HG03469 (cell line): ENCODE measurements at regions not wholly inside any gene's neighbourhood (a gene's known extent, or its start where the extent isn't known, plus 50 kb on each side); places are given as distances from the start of the nearest gene placed in this dataset.
"Not testable (repeated sequence)": the region's sequence is repeated elsewhere in the genome, so short reads cannot be mapped to it uniquely, and the experiment has no call there.

ENCODE experiments used
- ATAC-seq: cut with Tn5 transposase; IDR thresholded peaks from one replicate; pipeline ENCODE4 v1.9.1; 2021; ENCODE audit warnings: mild to moderate bottlenecking, moderate library complexity, moderate number of reproducible peaks; ENCODE audit not compliant: unreplicated experiment

DNA sequence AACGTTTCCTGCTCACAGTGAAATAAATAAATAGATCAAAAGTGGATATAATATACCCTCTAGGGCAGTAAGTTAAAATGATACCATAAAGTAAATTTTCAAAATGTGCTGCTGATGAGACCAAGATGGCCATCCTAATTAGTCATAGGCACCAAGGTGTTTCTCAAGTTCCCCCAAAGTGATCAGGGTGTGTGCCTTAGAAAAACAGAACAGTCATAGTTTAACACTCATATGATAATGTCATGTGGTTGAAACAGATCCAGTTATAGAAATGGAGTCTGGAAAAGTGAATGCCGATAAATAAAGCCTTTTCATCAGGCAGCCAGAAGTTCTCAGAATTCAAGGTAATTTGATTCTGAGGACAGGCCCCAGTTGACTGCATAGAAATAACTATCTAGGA, 161.5 kb upstream of the CDKN2B start:
- no peak for ATAC-seq

DNA sequence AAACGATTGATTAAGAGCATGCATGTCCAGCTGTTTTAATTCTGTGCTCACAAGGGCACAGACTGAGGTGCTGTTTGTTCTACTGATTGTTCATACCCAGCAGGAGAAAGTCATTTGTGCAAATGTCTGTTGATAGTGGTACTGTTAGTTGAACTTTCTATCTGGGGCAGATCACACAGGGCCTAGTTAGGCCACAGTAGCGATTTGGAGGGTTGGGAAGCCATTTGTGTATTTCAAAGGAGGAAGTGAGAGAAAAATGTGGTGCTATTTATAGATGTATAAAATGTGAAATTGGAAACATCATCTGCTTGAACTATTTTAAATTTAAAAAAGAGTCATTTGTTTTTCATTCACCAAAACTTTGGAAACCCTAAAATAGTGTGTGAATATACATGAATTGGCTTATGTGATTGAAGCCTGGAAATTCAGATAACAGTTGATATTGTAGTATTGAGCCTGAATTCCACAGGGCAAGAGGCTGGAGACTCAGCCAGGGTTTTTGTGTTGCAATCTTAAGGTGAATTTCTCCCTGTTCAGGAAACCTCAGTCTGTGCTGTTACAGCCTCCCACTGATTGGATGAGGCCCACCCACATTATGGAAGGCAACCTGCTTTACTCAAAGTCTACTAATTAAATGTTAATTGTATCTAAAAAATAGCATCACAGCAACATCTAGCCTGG, 162.0 kb upstream of the CDKN2B start:
- no peak for ATAC-seq

DNA sequence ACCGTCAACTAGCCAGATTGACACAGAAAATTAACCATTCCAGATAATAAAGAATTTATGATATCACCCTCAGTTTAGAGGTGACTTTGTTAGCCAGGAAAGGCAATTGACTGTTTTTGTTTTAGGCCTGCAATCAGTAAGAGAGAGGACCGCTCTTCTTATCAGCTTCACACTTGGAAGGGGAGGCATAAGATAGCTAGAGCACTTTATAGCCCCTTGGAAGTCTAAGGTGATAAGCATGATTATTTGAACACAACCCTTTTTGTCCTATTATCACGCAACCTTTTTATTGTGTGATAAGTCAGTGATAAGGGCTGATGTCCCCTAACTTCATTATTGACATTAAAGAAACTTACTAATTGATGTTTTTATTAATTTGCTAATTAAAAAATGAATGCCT, 162.6 kb upstream of the CDKN2B start:
- ATAC-seq, result no peak

DNA sequence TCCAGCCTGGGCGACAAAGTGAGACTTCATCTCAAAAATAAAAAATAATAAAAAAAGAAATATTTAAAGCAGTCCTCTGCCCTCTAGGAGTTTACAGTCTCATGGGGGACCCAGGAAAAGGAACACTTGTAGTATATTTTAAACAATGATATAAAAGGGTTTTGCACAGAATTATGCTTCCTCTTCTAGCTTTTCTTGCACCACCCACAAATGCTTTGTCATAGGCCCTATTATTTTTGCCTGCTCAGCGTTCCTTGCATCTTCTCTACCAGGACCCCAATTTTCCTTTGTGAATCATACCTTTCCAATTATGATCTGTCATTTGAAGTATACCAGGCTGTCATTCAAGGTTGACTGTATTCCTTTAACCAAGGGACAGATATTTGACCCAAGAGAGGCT, 164.8 kb upstream of the CDKN2B start:
- no peak for ATAC-seq

DNA sequence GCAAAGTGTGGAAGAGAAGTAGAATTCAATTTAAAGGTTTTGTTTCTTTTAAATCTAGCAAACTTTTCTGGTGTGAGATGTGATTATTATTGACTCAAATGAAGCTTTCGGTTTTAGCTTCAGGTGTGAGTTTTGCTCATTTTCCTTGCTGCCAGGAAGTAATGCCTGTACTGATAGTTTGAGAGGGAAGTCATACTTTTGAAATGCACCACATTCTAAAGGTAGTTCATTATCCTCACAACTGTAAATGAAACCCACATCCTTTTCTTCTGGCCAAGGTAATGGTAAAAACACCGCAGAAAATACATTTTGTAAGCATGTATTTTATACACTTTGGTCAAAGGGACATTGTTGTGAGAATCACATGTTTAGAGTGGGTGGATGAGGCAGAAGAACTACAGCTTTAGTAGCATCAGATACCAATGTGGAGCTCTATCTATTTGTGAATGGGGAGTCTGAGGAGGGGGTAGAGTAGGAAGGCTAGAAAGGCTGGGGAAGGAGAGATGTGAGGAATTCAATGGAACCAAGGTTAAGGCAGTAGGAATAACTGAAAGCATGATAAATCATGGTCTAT, 167.0 kb upstream of the CDKN2B start:
- peak; percentile 68 for ATAC-seq

DNA sequence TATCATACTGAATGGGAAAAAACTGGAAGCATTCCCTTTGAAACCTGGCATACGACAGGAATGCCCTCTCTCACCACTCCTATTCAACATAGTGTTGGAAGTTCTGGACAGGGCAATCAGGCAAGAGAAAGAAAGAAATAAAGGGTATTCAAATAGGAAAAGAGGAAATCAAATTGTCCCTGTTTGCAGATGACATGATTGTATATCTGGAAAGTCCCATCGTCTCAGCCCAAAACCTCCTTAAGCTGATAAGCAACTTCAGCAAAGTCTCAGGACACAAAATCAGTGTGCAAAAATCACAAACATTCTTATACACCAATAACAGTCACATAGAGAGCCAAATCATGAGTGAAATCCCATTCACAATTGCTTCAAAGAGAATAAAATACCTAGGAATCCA, 171.9 kb upstream of the CDKN2B start:
- ATAC-seq, result not testable (repeated sequence)

DNA sequence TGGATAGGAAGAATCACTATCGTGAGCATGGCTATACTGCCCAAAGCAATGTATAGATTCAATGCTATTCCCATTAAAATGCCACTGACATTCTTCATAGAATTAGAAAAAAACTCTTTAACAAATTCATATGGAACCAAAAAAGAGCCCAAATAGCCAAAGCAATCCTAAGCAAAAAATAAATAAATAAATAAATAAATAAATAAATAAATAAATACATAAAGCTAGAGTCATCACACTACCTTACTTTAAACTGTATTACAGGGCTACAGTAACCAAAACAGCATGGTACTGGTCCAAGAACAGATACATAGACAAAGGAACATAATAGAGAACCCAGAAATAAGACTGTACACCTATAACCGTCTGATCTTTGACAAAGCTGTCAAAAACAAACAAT, 180.4 kb upstream of the CDKN2B start:
- no peak for ATAC-seq

DNA sequence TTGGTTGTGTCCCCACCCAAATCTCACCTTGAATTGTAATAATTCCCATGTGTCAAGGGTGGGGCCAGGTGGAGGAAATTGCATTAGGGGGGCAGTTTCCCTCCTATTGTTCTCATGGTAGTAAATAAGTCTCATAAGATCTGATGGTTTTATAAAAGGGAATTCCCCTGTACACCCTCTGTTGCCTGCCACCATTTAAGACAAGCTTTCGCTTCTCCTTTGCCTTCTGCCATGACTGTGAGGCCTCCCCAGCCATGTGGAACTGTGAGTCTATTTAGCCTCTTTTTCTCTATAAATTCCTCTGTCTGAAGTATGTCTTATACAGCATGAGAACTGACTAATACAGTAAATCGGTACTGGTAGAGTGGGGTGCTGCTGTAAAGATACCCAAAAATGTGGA, 187.9 kb upstream of the CDKN2B start:
- peak; percentile 92 for ATAC-seq

DNA sequence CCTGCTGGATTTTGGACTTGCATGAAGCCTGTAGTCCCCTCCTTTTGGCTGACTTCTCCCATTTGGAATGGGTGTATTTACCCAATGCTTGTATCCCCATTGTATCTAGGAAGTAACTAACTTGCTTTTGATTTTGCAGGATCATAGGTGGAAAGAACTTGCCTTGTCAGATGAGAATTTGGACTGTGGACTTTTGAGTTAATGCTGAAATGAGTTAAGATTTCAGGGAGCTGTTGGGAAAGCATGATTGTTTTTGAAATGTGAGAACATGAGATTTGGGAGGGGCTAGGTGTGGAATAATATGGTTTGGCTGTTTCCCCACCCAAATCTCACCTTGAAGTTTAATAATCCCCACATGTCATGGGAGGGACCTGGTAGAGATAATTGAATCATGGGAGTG, 189.6 kb upstream of the CDKN2B start:
- ATAC-seq, result no peak

DNA sequence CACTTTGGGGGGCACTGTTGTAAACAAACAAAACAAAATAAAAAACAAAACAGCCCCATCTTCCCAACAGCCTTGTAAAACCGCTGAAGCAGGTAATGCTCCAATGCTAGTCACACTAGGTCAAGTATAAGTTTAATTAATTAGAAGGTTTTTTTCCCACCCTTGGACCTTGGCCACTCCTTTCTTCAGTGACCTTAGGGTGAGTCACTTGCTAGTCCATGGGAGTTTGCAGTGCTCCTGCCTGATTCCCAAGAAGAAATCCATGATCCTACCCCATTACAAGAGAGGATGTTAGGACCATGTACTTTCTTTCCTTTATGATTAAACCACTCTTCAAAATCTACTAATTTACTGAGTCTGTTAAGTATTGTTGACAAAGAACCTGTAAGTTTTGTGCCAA, 192.2 kb upstream of the CDKN2B start:
- ATAC-seq, result no peak

DNA sequence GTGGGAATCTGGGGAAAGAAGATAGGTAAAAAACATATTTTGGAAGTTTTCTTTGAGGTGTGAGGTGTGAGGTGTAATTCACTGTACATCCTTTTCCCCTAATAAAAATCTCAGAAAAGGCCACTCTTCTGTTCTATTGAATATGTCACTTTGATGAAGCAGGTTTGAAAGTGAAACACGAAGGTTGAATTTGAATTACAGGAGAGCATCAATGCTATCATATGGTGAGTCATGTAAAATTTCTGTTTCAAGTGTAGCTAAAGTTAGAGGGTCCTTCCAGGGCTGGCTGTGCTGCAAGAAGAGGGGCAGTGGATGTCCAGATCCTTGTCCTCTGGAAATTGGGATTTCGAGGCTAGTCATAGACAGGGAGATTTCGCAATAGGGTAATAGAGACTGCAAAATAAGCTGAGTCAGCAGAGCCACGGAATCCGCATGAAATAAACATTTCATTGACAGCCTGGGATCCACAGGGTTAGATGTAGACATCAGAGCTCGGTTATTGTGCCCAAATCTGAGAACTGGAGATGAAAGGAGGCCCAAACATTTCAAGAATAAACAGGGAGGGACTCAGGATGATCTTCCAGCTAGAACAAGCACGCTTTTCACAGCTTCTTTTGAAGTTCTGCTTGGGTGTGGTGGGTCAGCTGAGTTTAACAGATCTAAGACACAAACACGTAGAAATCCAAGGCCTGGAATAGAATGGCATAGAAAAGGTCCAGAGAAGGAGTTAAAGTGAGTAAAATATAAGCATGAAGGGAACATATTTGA, 194.4 kb upstream of the CDKN2B start:
- no peak for ATAC-seq

DNA sequence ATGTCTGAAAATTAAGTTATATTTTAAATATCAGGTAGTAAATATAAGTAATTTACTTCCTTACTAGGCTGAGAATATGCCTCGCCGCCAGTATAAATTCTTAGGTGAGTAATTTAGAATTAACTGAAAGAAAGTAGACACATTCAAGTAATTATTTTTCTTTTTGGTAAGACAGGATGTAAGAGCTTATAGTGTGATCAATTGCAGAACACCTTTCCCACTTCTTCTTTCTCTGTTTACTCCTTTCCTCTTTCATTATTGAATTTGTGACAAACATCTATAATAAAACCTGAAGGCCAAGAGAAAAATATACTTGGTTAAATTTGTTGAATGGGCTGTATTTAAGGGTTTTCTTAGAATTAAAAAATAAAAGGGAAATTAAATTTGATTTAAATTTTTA, 195.1 kb upstream of the CDKN2B start:
- ATAC-seq, result no peak

DNA sequence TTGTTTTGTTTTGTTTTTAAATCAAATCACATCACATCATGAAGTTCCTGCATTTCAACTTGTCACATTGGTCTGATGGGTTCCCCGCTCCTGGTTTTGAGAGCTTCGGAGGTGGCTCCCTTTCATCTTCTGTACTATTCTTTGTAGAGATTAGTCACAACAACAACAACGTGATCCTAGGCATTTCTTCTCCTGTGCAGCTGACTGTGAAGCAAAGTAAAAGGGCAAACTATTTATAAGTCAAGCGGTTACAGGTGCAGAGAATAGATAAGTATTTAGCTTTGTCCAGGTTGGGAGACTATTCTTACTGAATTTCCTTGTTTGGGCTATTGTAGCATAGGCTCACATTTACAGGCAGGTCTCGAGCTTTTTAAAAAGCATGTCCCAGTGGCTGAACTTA, 197.7 kb upstream of the CDKN2B start:
- ATAC-seq, result no peak

DNA sequence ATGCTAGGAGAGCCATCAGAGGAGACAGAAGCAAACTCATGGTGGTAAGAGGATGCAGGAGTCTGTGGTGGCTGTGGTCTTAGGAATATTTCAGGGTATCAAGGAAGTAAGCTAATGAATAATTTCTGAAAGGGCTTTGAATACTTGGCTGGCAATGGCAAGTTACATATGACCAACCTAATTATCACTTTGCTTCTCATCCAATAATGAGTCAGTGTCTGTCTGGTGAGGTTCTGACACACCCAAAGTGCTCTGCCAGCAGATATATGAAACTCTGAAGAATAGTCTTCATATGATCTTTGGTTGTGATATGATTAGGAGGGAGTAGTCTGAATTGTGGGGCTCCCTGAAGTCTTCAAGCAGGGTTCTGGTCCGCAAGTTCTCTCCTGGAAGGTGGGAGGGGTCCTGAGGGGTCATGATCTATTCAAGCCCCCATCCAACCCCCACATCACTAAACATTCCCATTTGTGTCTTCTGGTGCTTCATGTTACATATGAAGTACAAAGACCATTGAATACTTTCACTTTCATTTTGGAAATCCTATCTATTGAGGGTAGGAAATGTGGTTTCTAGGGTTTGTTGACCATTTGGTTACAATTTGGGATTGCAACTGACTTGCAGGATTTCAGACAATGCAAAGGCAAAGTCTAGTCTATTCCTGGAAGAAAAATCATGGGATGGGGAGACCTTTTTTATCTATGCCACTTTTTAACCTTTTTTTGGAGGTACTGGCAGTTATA, 199.9 kb upstream of the CDKN2B start:
- no peak for ATAC-seq

DNA sequence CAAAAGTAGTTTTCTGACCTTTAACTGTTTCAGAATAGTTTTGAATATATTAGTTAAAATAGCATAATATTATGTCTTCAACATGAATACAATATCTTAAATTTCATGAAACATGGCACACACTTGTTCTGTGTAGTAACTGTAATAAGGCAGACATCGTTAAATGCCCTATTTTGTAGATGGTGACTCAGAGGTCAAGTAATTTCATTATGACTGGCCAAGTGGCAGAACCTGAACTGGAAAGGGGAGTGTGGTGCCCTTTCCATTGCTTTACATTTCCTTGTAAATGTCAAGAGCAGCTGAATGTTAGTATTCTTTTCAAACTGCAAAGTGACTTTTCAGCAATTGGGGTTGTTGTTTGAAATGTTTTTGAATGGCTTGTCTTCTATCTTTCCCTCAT, 201.2 kb upstream of the CDKN2B start:
- ATAC-seq, result no peak

DNA sequence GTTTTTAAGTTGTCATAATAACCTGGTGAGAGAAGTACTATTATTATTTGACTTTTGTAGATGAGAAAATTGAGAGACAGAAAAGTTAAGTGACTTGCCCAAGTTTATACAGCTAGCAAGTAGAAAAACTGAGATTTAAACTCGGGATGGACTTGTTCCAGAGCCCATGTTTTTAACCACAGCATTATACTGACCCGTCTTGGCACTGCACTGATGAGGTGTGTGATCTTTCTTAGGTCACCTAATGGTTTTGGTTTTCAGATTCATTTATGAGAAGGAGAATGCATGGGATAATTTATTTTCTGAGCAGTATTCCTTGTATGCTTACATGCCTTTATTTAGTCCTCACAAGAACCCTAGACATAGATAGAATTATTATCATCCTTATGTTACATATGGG, 201.8 kb upstream of the CDKN2B start:
- ATAC-seq, result no peak

DNA sequence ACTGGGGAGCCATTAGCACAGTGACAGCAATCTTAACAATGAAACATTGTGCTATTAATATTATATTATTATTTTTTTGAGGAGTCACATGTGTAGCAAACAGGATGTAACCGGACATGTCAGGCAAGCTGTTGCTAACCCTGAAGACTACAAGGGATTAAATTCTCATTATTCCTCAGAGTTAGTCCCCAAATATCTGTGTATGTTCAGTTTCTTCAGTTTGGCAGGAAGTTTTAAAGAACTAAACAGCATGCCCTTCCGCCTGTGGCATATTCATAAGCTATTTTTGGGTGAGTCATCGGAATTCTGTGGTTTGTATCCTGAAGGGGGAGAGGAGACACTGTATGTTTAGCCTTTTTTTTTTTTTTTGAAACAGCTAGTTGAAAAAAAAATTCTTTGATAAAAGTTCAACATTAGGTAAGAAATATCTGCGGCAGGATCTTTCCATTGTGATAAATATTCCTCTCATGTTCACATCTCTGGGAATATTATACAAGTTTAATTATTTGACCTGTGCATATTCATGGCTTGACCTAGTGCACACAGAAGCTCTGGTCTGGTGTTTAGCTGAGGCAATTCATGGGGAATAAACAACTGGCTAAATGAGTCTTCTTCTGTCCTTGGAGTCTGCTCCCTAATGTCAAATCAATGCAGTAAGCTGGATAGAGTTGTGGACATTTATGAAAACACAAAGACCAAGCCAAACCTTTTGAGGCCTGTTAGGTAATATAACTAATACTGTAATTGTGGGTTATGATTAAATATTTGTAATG, 202.7 kb upstream of the CDKN2B start:
- ATAC-seq, result no peak

DNA sequence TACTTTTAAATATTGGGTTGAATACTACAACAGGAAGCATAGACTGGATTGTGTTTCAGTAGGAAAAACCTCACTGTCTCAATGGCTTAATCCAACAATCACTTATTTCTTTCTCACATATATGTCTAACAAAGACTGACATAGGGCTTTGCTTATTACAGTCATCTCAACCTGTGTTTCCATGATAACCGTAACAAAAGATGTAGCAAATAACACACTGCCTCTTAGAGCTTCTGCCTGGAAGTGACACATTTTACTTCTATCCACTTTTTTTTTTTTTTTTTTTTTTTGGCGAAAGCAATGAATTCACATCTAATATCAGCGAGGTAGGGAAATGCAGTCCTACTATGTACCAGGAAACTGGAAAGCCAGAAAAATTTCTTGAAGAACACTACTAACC, 204.9 kb upstream of the CDKN2B start:
- ATAC-seq, result no peak

DNA sequence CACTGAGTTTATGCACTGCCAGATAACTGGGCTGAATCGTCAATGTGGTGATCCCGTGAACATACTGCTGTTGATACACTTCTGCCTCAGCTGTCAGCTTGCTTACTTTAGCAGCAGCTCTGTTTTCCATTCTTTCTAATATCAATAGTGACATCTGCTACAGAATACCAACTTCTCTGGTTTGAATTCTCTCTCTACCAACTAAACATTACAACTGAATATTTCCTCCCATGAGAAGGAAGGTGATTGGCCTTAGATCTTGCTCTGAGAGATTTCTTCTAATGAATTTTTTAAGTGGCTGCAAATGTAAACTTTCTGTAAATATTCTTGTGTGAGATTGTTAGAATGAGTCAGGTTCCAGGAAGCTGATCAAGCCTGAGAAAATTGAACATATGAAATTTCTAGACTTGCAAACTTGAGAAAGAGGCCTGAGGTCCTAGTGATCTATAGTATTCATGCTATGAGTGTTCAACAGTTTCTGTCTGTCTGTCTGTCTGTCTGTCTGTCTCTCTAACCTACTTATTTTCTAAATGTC, 205.5 kb upstream of the CDKN2B start:
- no peak for ATAC-seq

DNA sequence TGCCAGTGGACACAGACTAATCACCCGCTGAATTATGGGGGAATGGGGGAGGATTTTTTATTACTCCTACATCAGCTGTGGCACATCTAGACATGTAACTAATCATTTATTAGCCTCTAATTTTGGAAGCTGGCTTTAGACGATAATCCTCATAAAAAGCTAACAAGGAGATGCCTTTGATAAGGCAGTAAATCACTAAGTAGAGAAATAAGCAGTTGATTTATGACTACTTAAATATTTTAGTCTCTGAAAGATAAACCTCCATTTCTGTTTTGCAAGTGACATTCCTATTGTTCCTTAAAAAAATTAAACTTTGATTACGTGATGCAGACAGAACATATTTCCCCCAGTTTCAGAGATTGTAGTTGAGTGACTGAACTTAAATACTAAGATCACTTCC, 206.4 kb upstream of the CDKN2B start:
- no peak for ATAC-seq

DNA sequence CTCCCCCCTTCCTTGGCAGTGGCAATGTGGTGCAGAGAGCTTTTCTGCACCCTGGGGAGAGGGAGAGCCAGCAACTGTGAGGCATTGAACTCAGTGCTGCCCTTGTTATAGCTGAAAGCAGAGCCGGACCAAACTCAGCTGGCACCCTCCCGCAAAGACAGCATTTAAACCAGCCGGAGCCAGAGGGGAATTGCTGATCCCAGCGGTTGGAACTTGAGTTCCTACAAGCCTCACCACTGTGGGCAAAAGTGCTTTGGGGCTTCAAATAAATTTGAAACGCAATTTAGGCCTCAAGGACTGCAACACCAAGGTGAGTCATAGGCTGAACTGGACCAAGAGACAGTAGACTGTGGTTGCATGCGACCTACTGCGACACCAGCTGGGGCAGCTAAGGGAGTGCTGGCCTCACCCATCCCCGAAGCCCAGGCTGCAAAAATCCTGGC, 207.6 kb upstream of the CDKN2B start:
- no peak for ATAC-seq
